Endothelial cell (in vitro differentiated cells): ENCODE measurements at regions not wholly inside any gene's neighbourhood (a gene's known extent, or its start where the extent isn't known, plus 50 kb on each side); places are given as distances from the start of the nearest gene placed in this dataset.

Experiments
- DNase-seq: peaks from one replicate; pipeline ENCODE4 v3.0.0; 2021; ENCODE audit warnings: low spot score
- H3K27ac Mint-ChIP-seq: one replicate; pipeline ENCODE4 v1.8.0; 2021; ENCODE audit warnings: mixed read lengths, inconsistent platforms; ENCODE audit not compliant: unreplicated experiment
- H3K27me3 Mint-ChIP-seq: one replicate; pipeline ENCODE4 v1.8.0; 2021; ENCODE audit warnings: mild to moderate bottlenecking, moderate library complexity, mixed read lengths, inconsistent platforms; ENCODE audit not compliant: unreplicated experiment
- H3K36me3 Mint-ChIP-seq: one replicate; pipeline ENCODE4 v1.8.0; 2021; ENCODE audit warnings: mild to moderate bottlenecking, low read depth, mixed read lengths, inconsistent platforms; ENCODE audit not compliant: unreplicated experiment
- H3K4me1 Mint-ChIP-seq: one replicate; pipeline ENCODE4 v1.8.0; 2021; ENCODE audit warnings: mild to moderate bottlenecking, mixed read lengths, inconsistent platforms; ENCODE audit not compliant: unreplicated experiment
- H3K4me3 Mint-ChIP-seq: one replicate; pipeline ENCODE4 v1.8.0; 2021; ENCODE audit warnings: mild to moderate bottlenecking, mixed read lengths, inconsistent platforms; ENCODE audit not compliant: unreplicated experiment
- H3K9me3 Mint-ChIP-seq: one replicate; pipeline ENCODE4 v1.8.0; 2021; ENCODE audit warnings: mixed read lengths, inconsistent platforms; ENCODE audit not compliant: unreplicated experiment
- TF ChIP-seq, protein P1 (sequence below): fragments of 200-600 bp; sonication (generic); IDR thresholded peaks from one replicate; pipeline ENCODE4 v1.5.0; 2021; ENCODE audit warnings: antibody characterized with exemption; ENCODE audit not compliant: unreplicated experiment

DNA sequence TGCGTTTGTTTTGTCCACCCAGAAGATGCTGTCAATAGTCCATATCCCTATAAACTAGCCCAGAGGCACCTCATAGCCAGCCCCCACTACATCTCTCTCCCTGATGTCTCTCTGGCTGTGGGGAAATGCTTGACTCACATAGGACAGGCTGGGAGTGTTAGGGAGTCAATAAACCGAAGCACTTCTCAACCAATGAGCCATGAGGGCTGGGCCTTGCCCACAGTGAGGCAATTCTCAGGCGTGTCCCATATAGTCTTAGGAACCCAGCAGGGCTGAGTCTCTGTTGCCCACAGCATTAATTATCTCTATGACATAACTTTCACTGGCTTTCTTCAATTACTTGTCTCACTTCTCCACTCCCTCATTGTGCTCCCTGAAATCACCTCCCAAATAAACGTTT, 387.3 kb upstream of the CDH11 start:
- Mint-ChIP-seq H3K9me3 (no peaks in the 10 kb centered on the region), H3K4me1 (peaks cover 7% of the 10 kb centered on the region), H3K36me3 (no peaks in the 10 kb centered on the region), H3K27me3 (peaks cover 1% of the 10 kb centered on the region), H3K4me3 (no peak overlapping the region), H3K27ac (no peak overlapping the region)
- TF ChIP-seq, protein P1, sequence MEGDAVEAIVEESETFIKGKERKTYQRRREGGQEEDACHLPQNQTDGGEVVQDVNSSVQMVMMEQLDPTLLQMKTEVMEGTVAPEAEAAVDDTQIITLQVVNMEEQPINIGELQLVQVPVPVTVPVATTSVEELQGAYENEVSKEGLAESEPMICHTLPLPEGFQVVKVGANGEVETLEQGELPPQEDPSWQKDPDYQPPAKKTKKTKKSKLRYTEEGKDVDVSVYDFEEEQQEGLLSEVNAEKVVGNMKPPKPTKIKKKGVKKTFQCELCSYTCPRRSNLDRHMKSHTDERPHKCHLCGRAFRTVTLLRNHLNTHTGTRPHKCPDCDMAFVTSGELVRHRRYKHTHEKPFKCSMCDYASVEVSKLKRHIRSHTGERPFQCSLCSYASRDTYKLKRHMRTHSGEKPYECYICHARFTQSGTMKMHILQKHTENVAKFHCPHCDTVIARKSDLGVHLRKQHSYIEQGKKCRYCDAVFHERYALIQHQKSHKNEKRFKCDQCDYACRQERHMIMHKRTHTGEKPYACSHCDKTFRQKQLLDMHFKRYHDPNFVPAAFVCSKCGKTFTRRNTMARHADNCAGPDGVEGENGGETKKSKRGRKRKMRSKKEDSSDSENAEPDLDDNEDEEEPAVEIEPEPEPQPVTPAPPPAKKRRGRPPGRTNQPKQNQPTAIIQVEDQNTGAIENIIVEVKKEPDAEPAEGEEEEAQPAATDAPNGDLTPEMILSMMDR = no peak
- no peak for DNase-seq

DNA sequence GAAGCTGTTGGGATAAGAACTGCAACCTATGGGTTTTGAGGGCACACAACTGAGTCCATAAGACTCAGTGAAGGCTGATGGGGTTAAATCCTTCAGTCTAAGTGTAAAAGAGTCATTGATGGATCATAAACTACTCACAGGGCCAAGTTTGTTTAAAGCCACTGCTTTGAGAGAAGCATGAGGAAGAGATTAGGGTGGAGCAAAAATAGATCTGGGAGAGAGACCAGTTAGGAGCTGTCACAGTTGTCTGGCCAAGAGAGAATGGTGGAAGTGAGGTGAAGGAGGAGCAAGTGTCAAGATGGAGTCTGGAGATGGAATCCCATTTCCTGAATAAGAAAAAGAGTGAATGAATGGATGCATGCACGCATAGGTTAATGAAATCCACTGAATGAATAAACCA, 379.1 kb upstream of the CDH11 start:
- DNase-seq = no peak
- no peaks in the 10 kb centered on the region for H3K36me3 Mint-ChIP-seq
- H3K9me3 Mint-ChIP-seq = peaks cover 4% of the 10 kb centered on the region
- TF ChIP-seq, protein P1 = no peak
- H3K4me3 Mint-ChIP-seq = no peak overlapping the region
- H3K27me3 Mint-ChIP-seq = no peaks in the 10 kb centered on the region
- no peaks in the 10 kb centered on the region for H3K4me1 Mint-ChIP-seq
- H3K27ac Mint-ChIP-seq = no peak overlapping the region

DNA sequence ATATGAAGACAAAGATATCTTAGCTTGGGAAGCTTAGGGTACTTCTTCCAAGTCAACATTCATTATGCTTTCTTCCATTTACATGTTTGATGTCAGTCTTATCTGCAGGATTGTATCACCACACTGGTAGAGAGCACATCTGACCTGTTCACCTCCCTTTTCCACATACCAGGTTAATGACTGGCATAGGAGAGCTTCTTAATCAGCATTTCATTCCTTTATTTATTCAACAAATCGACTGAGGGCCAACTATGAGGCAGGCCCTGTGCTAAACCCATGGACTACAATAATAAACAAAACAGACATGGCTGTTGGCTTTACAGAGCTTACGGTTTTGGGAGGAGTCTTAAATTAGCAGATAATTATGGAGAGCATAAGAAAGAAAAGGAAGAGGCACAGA, 378.1 kb upstream of the CDH11 start:
- no peaks in the 10 kb centered on the region for H3K4me1 Mint-ChIP-seq
- TF ChIP-seq, protein P1 = no peak
- H3K4me3 Mint-ChIP-seq = no peak overlapping the region
- DNase-seq = no peak
- peaks cover 4% of the 10 kb centered on the region for H3K9me3 Mint-ChIP-seq
- H3K27me3 Mint-ChIP-seq = no peaks in the 10 kb centered on the region
- no peaks in the 10 kb centered on the region for H3K36me3 Mint-ChIP-seq
- H3K27ac Mint-ChIP-seq = no peak overlapping the region

DNA sequence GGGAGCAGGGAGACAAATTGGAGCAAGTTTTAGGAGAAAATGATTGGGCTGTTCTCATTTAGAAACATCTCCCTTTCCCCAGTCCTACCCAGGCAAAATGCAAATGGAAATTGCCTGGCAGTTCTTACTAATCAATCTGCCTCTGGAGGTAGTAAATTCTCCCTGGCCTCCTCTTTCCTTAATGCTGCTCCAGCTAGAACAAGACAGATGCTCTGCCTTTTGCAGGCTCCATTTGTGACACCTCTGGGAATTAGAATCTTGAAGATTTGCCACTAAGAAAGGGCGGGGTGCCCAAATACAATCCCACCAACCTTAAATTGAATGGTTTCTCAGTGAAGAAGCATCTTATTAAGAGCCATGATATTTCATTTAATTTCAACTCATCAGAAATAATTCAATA, 377.7 kb upstream of the CDH11 start:
- Mint-ChIP-seq H3K36me3 (no peaks in the 10 kb centered on the region), H3K9me3 (peaks cover 4% of the 10 kb centered on the region), H3K27me3 (no peaks in the 10 kb centered on the region), H3K4me1 (no peaks in the 10 kb centered on the region), H3K4me3 (no peak overlapping the region), H3K27ac (no peak overlapping the region)
- no peak for DNase-seq
- TF ChIP-seq, protein P1 = no peak

DNA sequence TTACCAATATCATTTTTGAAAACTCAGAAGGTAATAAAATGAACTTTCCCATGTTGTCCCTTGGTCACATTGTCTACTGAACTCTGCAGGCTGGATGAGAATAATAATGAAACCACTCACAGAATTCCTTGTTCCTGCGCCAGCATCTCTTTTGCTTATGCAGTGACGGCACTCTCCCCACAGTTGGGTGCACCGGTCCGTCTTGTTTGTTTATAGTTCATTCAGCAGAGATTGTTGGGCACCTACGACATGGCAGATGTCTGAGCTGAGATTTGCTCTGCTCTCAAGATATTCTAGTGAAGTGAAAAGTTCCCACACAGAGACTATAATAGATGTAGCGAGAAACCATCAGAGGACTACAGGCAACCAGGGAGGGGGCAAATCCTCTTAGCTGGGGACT, 375.7 kb upstream of the CDH11 start:
- peaks cover 4% of the 10 kb centered on the region for H3K9me3 Mint-ChIP-seq
- DNase-seq = no peak
- H3K36me3 Mint-ChIP-seq = no peaks in the 10 kb centered on the region
- H3K4me1 Mint-ChIP-seq = no peaks in the 10 kb centered on the region
- TF ChIP-seq, protein P1 = no peak
- H3K27me3 Mint-ChIP-seq = no peaks in the 10 kb centered on the region
- no peak overlapping the region for H3K27ac Mint-ChIP-seq
- H3K4me3 Mint-ChIP-seq = no peak overlapping the region
